SW480 (cell line): ENCODE measurements at regions not wholly inside any gene's neighbourhood (a gene's known extent, or its start where the extent isn't known, plus 50 kb on each side); places are given as distances from the start of the nearest gene placed in this dataset.
A peak's percentile ranks its signal among the peaks of the same experiment; 100 is the strongest.

Source experiments
- DNase-seq: peaks from one replicate; pipeline ENCODE4 v3.0.0-alpha.2; 2016; ENCODE audit warnings: low spot score

GRCh38 chr4:74651198-74651597 lies 143.1 kb downstream of the BTC start:
- DNase-seq, result no peak

GRCh38 chr4:74653331-74654229 lies 140.7 kb downstream of the BTC start:
- no peak for DNase-seq

- DNase-seq, result peak; percentile 71
These were observed 140.1 kb downstream of the BTC start for GRCh38 chr4:74654230-74654681.

- no peak for DNase-seq
These were observed 137.7 kb downstream of the BTC start for GRCh38 chr4:74656596-74656995.

DNA sequence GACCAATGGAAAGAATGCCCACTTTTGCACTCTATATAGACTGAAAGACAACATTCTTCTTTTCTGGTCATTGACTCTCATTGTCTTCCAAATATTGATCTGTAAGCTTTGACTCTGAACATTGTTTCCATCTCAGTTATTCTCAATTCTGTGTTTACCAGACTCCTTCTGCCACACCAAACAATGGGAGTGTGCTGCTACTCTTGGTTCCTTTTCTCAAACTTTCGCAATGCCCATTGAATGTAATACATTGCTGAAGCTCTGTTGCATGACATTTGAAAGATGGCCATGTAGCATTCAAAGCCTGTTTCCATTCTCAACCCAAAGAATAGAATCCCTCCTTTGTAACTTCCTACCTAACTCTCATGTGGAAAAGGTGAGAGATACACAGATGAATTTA lies 136.2 kb downstream of the BTC start:
- DNase-seq, result no peak

DNA sequence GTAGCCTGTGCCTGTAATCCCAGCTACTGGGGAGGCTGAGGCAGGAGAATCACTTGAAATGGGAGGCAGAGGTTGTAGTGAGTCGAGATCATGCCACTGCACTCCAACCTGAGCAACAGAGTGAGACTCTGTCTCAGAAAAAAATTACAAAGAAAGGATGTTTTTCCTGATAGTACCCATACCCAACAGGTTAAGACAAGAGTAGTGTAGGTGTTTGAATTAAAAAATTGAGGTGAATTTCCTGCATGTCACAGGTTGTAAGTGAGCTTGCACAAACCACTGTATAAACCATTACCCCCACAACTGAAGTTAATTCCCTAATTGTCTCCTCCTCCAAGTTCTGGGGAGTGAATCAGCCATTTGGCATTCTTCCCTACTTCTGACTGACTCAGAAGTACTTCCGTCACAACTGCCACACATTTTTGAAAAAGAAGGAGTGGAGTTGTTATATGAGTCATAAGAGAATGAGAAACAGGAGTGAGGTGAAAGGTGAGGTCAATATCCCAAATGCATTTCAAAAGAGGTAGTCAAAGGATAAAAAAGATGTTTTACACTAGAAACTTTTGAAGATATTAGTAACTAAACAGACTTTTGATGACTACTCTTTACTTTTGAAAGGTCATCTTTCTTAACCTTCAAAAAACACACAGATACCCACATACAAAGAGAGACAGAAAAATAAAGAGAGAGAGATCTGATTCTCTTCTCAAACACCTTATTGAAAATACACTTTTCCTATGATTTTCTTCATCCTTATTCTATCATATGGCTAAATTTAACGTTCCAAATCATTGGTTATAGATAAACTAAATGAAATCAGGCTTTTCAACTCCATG lies 134.5 kb downstream of the BTC start:
- peak; percentile 94 for DNase-seq

DNA sequence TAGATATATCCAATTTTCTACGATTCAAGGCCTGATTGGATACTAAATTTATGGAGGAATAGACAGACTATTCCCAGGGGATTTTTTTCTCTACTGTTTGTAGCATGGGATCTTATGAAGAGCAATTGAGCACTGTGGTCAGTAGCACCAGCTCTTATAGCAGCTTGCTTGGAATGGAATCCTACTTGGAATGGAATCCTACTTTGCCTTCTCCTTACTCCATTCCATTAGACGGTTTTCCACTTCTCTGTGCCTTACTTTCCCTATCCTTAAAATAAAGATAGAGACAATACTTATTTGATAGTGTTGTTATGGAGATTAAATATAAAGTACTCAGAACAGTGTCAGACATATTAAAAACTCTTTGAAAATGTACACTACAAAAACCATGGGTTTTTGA lies 133.5 kb downstream of the BTC start:
- no peak for DNase-seq

GRCh38 chr4:74661427-74662201 lies 132.7 kb downstream of the BTC start:
- DNase-seq, result no peak

GRCh38 chr4:74663631-74664030 lies 130.7 kb downstream of the BTC start:
- DNase-seq, result no peak

GRCh38 chr4:74665346-74665745 lies 129.0 kb downstream of the BTC start:
- DNase-seq, result no peak

DNA sequence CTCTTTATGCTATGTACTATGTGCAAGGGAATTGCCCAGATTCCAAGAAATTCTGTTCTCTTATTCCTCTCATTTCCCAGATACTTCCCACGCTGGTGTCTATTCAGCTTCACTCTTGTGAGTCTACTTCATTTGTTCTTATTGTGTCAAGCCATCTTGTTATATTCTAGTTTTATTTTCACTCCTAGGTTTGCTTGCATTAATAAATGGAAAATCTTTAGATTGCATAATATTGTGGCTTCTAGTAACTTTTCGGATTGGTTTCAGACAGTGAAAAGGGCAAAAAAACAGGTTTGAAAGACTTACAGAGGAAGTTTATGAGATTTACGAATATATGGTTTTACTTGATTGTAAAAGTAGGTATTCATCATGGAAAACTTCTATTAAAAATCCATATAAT lies 128.4 kb downstream of the BTC start:
- DNase-seq, result no peak

DNA sequence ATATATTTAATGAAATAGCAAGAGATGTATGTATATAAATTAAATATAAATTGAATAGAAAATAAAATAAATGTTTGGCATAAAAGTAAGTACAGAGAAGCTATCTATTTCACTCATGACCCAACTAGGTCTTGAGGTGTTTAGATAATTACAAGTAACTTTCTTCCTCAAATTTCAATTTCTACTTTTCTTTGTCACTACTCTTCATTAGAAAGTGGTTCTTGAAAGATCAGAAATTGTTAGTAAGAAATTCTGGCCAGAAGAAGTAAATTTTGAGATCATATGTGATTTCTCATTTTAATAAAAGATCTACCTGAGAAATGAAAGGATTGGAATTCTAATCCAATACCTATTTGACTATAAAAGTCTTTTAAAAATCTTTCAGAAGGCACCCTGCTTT lies 126.9 kb downstream of the BTC start:
- DNase-seq, result no peak

- no peak for DNase-seq
These were observed 126.4 kb downstream of the BTC start for GRCh38 chr4:74667944-74668343.

DNA sequence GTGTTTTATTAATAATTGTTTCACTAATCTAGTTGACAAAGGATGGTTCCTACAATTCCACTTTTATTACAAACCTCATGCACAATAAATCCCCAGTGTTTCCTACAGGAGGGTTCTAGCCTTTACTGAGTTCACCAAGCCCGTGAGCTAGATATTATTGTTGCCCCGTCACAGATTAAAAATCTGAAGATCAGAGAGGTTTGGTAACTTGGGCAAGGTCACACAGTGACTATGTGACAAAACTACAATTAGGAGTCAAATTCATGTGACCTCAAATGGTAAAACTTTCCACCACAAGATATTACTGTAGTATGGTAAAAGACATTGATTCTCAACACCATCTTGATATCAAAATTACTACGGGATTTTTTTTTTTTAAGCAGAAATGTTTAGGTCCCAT lies 124.6 kb downstream of the BTC start:
- no peak for DNase-seq

DNA sequence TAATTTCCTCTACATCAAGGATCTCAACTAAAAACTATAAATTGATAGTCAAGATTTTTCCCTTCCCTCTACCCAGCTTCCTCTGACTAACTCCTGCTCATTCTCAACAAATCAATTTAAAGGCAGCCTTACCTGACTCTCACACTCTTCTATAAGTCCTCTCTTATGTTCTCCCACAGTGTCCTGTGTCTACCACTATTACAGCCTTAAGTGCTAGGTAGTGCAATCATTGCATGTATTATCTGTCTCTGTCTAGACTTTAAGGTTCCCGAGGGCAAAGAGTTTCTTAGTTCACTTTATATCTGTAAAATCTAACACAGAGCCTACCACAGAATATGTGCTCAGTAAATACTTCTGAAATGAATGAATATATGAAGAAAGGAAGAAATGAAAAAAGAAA lies 123.7 kb downstream of the BTC start:
- peak; percentile 20 for DNase-seq

DNA sequence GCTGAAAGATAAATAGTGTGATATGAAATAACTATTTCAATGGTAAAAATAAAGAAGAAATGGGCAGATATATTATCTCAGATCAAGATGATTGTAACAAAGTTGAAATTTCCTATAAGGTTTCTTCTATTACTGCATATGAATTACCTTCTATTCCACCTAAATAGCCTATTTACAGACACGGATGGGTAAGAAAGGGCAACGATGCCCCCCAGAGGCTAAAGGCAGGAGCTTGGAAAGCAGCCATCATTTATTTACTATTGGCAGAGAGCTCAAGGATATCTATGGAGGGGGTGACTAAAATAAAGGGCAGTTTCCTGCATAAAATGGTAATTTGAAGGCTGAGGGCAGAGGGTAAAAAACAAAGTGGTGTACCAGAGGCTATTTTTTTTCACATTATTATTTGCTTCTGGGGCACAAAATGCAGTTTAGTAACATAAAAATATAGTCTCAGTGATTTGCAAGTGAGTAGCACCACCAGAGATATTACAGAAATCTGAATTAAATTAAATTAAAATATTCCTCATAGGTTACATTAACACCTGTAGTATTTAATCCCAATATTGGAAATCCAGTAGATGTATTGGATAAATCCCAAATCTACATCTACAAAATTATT lies 123.1 kb downstream of the BTC start:
- peak; percentile 76 for DNase-seq

DNA sequence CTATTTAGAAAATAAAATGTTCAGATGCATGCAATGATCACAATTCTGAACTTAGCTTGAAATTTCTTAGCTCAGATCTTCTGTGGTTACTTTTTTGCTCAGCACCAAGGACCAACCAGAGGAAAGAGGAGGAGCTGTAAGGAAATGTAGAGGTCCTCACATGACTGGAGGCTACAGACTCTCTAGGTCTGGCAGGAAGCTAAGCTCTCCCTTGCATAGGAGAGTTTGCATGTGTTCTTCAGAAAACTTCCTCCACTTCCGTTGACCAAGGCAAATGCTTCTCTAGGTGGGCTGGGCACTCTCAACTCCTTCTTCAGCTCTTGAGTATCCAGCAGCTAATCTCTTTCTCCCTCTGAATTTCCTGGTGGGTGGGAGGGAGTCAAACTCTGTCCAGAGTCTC lies 119.6 kb downstream of the BTC start:
- DNase-seq, result no peak

DNA sequence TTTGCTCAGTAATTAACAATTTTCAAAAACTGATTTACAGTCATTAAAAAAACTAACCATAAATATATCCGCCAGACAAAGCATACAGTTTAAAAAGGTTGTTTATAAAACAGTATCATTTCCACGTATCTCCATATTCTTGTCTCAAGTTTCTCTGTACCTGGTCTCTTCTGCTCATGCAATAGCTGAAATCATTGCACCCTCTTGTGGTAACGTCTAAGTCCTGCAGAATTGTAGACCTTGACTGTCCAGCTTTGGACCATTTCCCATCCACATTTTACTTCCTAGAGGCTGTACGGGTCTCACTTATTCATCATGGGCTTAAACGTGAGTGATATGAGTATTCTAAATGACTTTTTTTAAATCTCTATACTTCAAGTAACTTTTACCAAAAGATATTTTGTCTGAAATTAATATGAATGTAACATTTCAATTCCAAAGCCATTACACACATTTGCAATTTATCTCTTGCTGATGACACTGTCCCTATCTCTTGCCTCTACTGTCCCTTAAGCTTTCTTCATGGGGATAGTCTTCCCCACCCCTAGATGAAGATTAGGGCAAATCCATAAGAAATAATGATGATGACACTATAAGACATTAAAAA lies 118.5 kb downstream of the BTC start:
- peak; percentile 66 for DNase-seq

GRCh38 chr4:74682567-74683359 lies 111.6 kb downstream of the BTC start:
- DNase-seq, result peak; percentile 72

GRCh38 chr4:74692972-74693371 lies 101.4 kb downstream of the BTC start:
- DNase-seq, result no peak
